B cell (primary cell): ENCODE measurements at regions not wholly inside any gene's neighbourhood (a gene's known extent, or its start where the extent isn't known, plus 50 kb on each side); places are given as distances from the start of the nearest gene placed in this dataset.

Experiments
- ATAC-seq: fragments of 200-7000 bp; cut with Tn5 transposase; one replicate; pipeline ENCODE4 v1.10.0; 2021; ENCODE audit warnings: low read depth, mild to moderate bottlenecking, moderate number of reproducible peaks, moderate library complexity
- CTCF ChIA-PET: fragments of 350-600 bp; sonication (Branson Sonifier 250); formaldehyde crosslinking; loops from one replicate; lab custom pipeline; 2021; ENCODE audit warnings: antibody characterized with exemption, inconsistent platforms; lab: Charles Lee
- POLR2A ChIA-PET: fragments of 350-600 bp; sonication (Branson Sonifier 250); formaldehyde crosslinking; loops from one replicate; lab custom pipeline; 2021; ENCODE audit warnings: antibody characterized with exemption; lab: Charles Lee
- DNase-seq: peaks from one replicate; pipeline ENCODE4 v3.0.0; 2013
- H2AFZ ChIP-seq: 2 replicates; pipeline ENCODE4 v1.6.1; 2012; ENCODE audit warnings: mild to moderate bottlenecking, low read depth, low read length; ENCODE audit not compliant: insufficient read depth, poor library complexity, severe bottlenecking
- H3K27ac ChIP-seq, 2 donors: 1 replicate in 1 of 2; 2 replicates in 1 of 2; pipeline ENCODE4 v1.5.1; 2012 to 2013; ENCODE audit warnings: low read length in 2 of 2, mild to moderate bottlenecking in 2 of 2, moderate library complexity in 1 of 2
- H3K27me3 ChIP-seq, 4 experiments: fragments of 200-600 bp in 1 of 4; sonication (generic) in 1 of 4; replicated peaks in 1 of 4; 1 replicate in 2 of 4; 2 replicates in 2 of 4; pipeline versions ENCODE4 v1.6.1 to v1.7.0; 2013 to 2016; ENCODE audit warnings: low read length in 3 of 4, mild to moderate bottlenecking in 2 of 4, mixed read lengths in 1 of 4, moderate library complexity in 1 of 4; ENCODE audit not compliant: insufficient read depth in 4 of 4, control insufficient read depth in 3 of 4; ENCODE audit errors: control extremely low read depth in 1 of 4
- H3K36me3 ChIP-seq, 2 experiments: replicated peaks in 1 of 2; 1 replicate in 1 of 2; 2 replicates in 1 of 2; pipeline versions ENCODE4 v1.6.1 to v1.7.1; 2013; ENCODE audit warnings: low read length in 1 of 2; ENCODE audit not compliant: insufficient read depth in 2 of 2, control insufficient read depth in 1 of 2; ENCODE audit errors: control extremely low read depth in 1 of 2, extremely low read depth in 1 of 2
- H3K4me1 ChIP-seq, 2 donors: fragments of 200-600 bp in 1 of 2; sonication (generic) in 1 of 2; 1 replicate in 1 of 2; 2 replicates in 1 of 2; pipeline versions ENCODE4 v1.5.1 to v1.6.1; 2013 to 2017; ENCODE audit warnings: low read length in 2 of 2; ENCODE audit not compliant: control insufficient read depth in 2 of 2, insufficient read depth in 2 of 2
- H3K4me2 ChIP-seq: replicated peaks from 2 replicates; pipeline ENCODE3; 2012; ENCODE audit warnings: mild to moderate bottlenecking, low read depth, low read length; ENCODE audit not compliant: poor library complexity, severe bottlenecking
- H3K4me3 ChIP-seq, 5 experiments: fragments of 200-600 bp in 1 of 5; sonication (generic) in 1 of 5; 1 replicate in 3 of 5; 2 replicates in 2 of 5; pipeline versions ENCODE4 v1.5.1 to v1.7.0; 2011 to 2016; ENCODE audit warnings: low read length in 4 of 5, mild to moderate bottlenecking in 4 of 5, low read depth in 2 of 5, control low read depth in 1 of 5, moderate library complexity in 1 of 5; ENCODE audit not compliant: insufficient read depth in 1 of 5; ENCODE audit errors: control extremely low read depth in 1 of 5, extremely low read depth in 1 of 5
- H3K79me2 ChIP-seq: fragments of 200-600 bp; sonication (generic); one replicate; pipeline ENCODE4 v1.6.0; 2016; ENCODE audit warnings: low read length; ENCODE audit not compliant: control insufficient read depth, insufficient read depth
- H3K9ac ChIP-seq: fragments of 200-600 bp; sonication (generic); 2 replicates; pipeline ENCODE4 v1.6.1; 2017; ENCODE audit warnings: mild to moderate bottlenecking, low read length, moderate library complexity
- H3K9me3 ChIP-seq, 3 donors: one replicate each; pipeline versions ENCODE4 v1.6.1 to v1.7.1; 2013; ENCODE audit warnings: low read length in 2 of 3; ENCODE audit not compliant: control insufficient read depth in 2 of 3, insufficient read depth in 1 of 3; ENCODE audit errors: control extremely low read depth in 1 of 3
- H4K20me1 ChIP-seq: 2 replicates; pipeline ENCODE4 v1.6.0; 2012; ENCODE audit warnings: mild to moderate bottlenecking, low read length; ENCODE audit not compliant: insufficient read depth, control insufficient read depth, poor library complexity, severe bottlenecking
- H3K27ac Mint-ChIP-seq: one replicate; pipeline ENCODE4 v1.8.0; 2021; ENCODE audit warnings: mixed read lengths
- H3K27me3 Mint-ChIP-seq: one replicate; pipeline ENCODE4 v1.8.0; 2021; ENCODE audit warnings: mixed read lengths
- H3K4me1 Mint-ChIP-seq: one replicate; pipeline ENCODE4 v1.8.0; 2021; ENCODE audit warnings: mixed read lengths
- H3K4me3 Mint-ChIP-seq: one replicate; pipeline ENCODE4 v1.8.0; 2021; ENCODE audit warnings: mixed read lengths
- H3K9me3 Mint-ChIP-seq: one replicate; pipeline ENCODE4 v1.8.0; 2022; ENCODE audit warnings: mixed read lengths; ENCODE audit not compliant: insufficient read depth
- EZH2 ChIP-seq: IDR thresholded peaks from 2 replicates; pipeline ENCODE4 v1.6.1; 2012; ENCODE audit warnings: borderline replicate concordance, low read depth, mild to moderate bottlenecking, moderate library complexity, low read length; ENCODE audit not compliant: insufficient read depth, poor library complexity, severe bottlenecking
- WGBS: methylation state at CpG from one replicate; pipeline ENCODE4 v1.1.5; 2013; ENCODE audit warnings: missing lambda C conversion rate; ENCODE audit not compliant: insufficient coverage; 5-methylcytosine and 5-hydroxymethylcytosine counted together
- intact Hi-C: fragments of 100-400 bp; cut with micrococcal nuclease; formaldehyde crosslinking; loops from one replicate; pipeline ENCODE4 v1.10.0; 2022
- TF ChIP-seq, protein P1 (sequence below): fragments of 200-600 bp; IDR thresholded peaks from one replicate; pipeline ENCODE4 v1.8.0; 2022; ENCODE audit warnings: antibody characterized with exemption, mild to moderate bottlenecking

DNA sequence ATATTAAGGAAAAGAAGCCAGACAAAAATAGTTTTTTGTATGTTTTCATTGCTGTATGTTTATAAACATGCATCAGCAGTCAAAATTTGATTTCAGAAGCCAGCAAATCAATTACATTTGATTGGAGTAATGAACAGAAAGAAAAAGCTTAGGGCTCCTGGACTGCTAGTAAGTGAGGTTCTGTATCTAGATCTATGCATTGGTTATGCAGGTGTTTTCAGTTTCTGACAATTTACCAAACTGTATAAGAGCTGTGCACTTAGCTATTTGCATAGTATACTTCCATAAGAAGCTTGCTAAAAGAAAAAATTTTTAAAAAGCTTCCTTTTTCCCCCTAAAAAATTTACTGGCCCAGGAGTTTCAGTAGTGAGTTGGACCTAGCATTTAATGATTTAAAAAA is 881.6 kb downstream of the PCDH7 start:
- ChIA-PET CTCF (no interaction called here), POLR2A (no interaction called here)
- Histone ChIP-seq H3K4me2 (no peak overlapping the region), H3K27me3 (no peaks in the 10 kb centered on the region), H4K20me1 (no peaks in the 10 kb centered on the region), H3K36me3 (no peaks in the 10 kb centered on the region), H3K9ac (no peak overlapping the region), H3K79me2 (no peaks in the 10 kb centered on the region), H2AFZ (no peak overlapping the region), H3K9me3 (peaks cover 0 to 6% (median 2%) of the 10 kb centered on the region in 3 donors), H3K4me3 (no peak overlapping the region), H3K27ac (no peak overlapping the region), H3K4me1 (no peaks in the 10 kb centered on the region)
- Mint-ChIP-seq H3K27me3 (no peaks in the 10 kb centered on the region), H3K9me3 (peaks cover 4% of the 10 kb centered on the region), H3K4me3 (no peak overlapping the region), H3K4me1 (no peaks in the 10 kb centered on the region), H3K27ac (no peak overlapping the region)
- DNase-seq (no peak), ATAC-seq (no peak)
- intact Hi-C loops, result no loop called here
- TF ChIP-seq EZH2, result no peak
- TF ChIP-seq, protein P1, sequence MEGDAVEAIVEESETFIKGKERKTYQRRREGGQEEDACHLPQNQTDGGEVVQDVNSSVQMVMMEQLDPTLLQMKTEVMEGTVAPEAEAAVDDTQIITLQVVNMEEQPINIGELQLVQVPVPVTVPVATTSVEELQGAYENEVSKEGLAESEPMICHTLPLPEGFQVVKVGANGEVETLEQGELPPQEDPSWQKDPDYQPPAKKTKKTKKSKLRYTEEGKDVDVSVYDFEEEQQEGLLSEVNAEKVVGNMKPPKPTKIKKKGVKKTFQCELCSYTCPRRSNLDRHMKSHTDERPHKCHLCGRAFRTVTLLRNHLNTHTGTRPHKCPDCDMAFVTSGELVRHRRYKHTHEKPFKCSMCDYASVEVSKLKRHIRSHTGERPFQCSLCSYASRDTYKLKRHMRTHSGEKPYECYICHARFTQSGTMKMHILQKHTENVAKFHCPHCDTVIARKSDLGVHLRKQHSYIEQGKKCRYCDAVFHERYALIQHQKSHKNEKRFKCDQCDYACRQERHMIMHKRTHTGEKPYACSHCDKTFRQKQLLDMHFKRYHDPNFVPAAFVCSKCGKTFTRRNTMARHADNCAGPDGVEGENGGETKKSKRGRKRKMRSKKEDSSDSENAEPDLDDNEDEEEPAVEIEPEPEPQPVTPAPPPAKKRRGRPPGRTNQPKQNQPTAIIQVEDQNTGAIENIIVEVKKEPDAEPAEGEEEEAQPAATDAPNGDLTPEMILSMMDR, result no peak

DNA sequence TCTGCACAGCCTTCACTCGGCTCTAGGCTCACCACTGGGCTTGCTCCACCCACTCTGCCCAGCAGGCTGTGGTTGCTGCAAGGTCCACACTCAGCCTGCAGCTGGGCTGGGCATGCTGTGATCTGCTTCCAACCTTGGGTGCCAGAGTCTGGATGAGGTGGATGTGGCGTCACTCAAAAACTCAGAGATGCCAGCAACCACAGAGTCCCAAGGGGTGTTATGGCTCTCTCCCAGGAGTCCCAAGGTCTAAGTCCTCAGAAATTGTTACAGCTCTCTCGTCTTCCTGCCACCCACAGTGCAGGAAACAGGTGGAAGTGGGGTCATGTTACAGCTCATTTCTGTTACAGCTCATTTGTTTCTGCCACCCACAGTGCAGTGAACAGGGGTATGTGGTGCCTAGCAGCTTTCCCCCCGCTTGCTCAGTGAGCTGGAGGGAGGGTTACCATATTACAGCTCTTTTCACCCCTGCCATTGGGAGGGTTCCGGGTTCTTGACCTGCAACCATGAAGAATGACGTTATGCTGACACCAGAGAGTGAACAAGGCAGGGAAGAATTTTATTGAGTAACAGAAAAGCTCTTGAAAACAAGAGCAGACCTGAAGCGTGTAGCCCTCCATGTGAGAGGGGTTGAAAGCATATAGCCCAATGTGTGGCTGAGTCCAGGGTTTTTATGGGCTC is 893.9 kb downstream of the PCDH7 start:
- H3K9me3 Mint-ChIP-seq, result peaks cover 2% of the 10 kb centered on the region
- no peak for TF ChIP-seq EZH2
- TF ChIP-seq, protein P1, result no peak
- Histone ChIP-seq H3K27ac (no peak overlapping the region), H3K4me2 (no peak overlapping the region), H4K20me1 (no peaks in the 10 kb centered on the region), H3K9ac (no peak overlapping the region), H3K79me2 (no peaks in the 10 kb centered on the region), H3K4me1 (no peaks in the 10 kb centered on the region), H3K4me3 (no peak overlapping the region), H3K36me3 (no peaks in the 10 kb centered on the region), H2AFZ (no peak overlapping the region), H3K9me3 (peaks cover 0 to 6% (median 1%) of the 10 kb centered on the region in 3 donors), H3K27me3 (no peaks in the 10 kb centered on the region)
- ATAC-seq (no peak), DNase-seq (no peak)
- no peaks in the 10 kb centered on the region for H3K4me1 Mint-ChIP-seq
- H3K4me3 Mint-ChIP-seq, result no peak overlapping the region
- H3K27me3 Mint-ChIP-seq, result no peaks in the 10 kb centered on the region
- intact Hi-C loops, result no loop called here
- CTCF ChIA-PET, result no interaction called here
- POLR2A ChIA-PET, result no interaction called here
- WGBS, result 32% methylated on average over 4 of the region's 7 CpGs
- no peak overlapping the region for H3K27ac Mint-ChIP-seq
